WTC11 (cell line): ENCODE measurements at regions not wholly inside any gene's neighbourhood (a gene's known extent, or its start where the extent isn't known, plus 50 kb on each side); places are given as distances from the start of the nearest gene placed in this dataset.

Experiments used
- CTCF ChIP-seq: fragments of 200-600 bp; IDR thresholded peaks from 2 replicates; pipeline ENCODE4 v1.8.0; 2022; ENCODE audit warnings: antibody characterized with exemption
- ESRRA ChIP-seq: sonication (generic); formaldehyde crosslinking; IDR thresholded peaks from 2 replicates; pipeline ENCODE4 v1.8.1; 2022; ENCODE audit warnings: mild to moderate bottlenecking, missing genetic modification reagents, borderline replicate concordance
- KAT7 ChIP-seq: sonication (generic); formaldehyde crosslinking; IDR thresholded peaks from 2 replicates; pipeline ENCODE4 v1.8.1; 2023; ENCODE audit warnings: missing genetic modification reagents, mild to moderate bottlenecking, borderline replicate concordance
- TF ChIP-seq, protein P1 (sequence below): sonication (generic); formaldehyde crosslinking; IDR thresholded peaks from 2 replicates; pipeline ENCODE4 v1.8.0; 2022; ENCODE audit warnings: mild to moderate bottlenecking, missing genetic modification reagents

DNA sequence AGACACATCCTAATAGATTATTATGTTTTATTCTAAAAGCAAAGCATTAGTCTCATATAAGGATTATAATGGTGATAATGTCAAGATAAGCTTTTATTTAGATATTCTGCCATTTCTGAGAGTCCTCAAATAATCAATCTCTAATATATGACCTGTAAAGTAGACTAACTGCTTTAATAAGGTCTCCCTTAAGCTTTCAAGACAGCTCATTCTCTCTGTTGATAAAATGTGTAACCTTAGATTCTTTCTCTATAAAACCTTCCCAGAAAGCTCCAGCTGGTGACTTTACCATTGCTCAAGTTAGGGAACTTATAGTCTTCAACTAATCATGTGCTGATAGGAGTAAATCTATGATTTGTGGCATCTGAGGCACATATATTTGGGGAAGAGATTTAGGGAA lies 457.8 kb downstream of the MEI4 start:
- no peak for TF ChIP-seq CTCF
- TF ChIP-seq, protein P1, sequence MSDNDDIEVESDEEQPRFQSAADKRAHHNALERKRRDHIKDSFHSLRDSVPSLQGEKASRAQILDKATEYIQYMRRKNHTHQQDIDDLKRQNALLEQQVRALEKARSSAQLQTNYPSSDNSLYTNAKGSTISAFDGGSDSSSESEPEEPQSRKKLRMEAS = no peak
- TF ChIP-seq ESRRA (CRISPR knock-in tag) = no peak
- no peak for TF ChIP-seq KAT7
